ENCODE measurements at regions not wholly inside any gene's neighbourhood (a gene's known extent, or its start where the extent isn't known, plus 50 kb on each side); places are given as distances from the start of the nearest gene placed in this dataset.
"Not testable (repeated sequence)": the region's sequence is repeated elsewhere in the genome, so short reads cannot be mapped to it uniquely, and the experiment has no call there.

- DNase-seq = no peak
These were observed 55.4 kb upstream of the GRPR start for GRCh38 chrX:16067886-16068515.

DNA sequence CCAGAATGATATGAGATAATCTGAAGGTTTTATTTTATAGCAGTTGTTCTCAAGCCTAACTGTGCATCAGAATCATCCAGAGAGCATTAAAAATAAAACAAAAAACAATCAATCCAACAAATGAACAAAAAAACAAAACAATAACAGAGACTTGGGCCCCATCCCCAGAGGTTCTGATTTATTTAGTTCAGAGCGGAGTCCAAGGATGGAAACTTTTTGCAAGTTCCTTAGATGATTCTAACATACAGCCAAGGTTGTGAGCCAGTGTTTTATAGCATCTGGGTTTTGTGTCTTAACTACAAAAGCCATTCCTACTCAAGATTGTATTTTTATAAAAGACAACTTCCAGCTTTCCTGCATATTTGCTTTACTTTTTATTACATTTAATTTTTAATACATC is 59.4 kb upstream of the GRPR start:
- no peak for DNase-seq

DNA sequence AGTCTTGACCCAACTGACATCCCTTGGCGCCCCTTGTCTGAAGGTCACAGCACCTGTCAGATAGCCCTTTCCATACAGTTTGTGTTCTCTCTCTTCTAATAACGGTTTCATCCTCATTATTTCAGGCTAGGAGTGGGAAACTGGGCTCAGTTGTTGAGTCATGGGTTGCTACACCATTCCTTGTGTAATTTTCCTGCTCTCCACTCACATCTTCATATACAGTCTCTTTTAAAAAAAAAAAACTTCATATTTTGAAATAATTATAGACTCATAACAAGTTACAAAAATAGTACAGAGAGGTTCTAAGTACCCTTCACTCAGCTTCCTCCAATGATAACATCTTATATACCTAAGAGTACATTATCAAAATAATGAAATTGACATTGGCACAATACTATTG is 60.2 kb upstream of the GRPR start:
- no peak for DNase-seq

DNA sequence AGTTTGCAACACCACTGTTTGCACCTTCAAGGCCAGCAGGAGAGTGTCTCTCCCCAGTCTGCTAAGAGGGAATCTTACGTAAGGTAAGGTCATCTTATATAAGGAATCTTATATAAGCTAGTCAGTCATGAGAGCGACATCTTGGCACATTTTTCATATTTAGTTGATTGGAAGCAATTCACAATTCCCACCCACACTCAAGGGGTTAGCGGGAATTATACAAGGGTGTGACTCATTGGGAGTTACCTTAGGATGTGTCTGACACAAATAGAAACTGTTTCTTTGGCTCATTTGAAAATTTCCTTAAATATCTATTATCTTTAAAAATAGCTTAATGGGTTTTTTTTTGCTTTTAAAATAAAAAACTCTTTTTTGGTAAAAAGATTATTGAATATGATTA is 62.1 kb upstream of the GRPR start:
- no peak for DNase-seq

GRCh38 chrX:16060252-16060651 is 63.1 kb upstream of the GRPR start:
- DNase-seq = no peak

DNA sequence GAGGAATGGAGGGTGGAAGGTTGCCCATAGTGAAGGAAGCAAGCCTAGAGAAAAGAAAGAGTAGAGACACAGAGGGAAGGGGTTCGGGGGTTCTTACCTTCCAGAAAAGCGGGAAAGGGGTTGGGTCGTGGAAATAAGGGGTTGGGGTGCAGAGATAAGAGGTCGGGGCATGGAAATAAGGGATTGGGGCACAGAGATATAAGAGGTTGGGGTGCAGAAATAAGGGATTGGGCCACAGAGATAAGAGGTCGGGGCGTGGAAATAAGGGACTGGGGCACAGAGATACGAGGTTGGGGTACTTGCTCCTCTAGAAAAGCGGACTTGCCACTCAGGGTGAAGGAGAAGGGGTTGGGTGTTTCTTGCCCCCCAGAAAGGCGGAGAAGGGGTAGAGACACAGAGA is 74.2 kb upstream of the GRPR start:
- not testable (repeated sequence) for DNase-seq

DNA sequence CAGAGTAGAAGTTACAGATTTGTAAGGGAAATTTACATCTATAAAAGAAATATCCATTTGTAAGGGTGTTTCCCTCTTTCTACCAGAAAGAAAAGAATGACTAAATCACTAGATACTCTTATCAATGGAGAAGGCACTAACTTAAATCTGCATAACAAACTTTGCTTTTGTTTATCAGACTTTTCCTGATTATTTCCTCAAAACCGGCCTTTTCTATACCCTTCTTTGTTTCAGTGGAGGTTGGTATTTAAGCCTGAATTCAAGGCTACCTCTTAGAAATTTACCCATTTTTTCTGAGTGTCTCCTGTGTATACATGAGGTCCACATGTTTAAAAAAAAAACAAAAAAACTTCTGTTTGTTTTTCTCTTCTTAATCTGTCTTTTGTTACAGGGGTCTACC is 80.4 kb upstream of the GRPR start:
- DNase-seq = no peak

DNA sequence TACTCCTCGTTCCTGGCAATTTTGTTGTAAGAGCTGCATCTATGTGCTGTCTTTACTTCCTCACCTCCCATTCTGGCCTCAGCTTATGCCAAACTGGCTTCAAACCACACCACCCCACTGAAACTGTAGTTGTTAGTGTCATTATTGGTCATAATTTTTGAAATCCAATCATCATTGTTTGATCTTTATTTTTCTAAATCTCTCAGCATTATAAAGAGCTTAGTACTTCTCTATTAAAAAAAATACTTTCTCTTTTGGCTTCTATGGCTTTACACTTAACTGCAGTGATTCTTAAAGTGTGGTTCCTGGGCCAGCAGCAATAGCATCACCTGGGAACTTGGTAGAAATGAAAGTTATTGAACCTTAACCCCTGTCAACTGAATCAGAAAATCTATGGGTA is 83.5 kb upstream of the GRPR start:
- DNase-seq = no peak

DNA sequence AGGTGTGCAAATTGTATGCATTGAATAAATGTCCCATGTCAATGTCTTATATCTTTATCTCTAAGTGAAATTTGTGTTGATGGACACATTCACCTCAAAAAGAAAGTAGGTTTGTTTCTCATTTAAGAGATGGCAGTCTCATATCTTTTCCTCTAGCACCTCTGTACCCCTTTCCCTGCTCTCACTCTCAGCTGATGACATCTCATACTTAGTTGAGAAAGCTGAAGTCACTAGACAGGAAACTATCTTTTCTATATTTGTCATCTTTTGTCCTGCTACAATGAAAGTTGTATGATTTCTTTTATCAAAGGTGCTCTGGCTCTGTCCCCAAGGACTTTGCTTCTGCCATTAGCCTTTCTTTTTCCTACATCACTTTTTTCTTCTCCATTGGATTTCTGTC is 84.0 kb upstream of the GRPR start:
- DNase-seq = no peak

DNA sequence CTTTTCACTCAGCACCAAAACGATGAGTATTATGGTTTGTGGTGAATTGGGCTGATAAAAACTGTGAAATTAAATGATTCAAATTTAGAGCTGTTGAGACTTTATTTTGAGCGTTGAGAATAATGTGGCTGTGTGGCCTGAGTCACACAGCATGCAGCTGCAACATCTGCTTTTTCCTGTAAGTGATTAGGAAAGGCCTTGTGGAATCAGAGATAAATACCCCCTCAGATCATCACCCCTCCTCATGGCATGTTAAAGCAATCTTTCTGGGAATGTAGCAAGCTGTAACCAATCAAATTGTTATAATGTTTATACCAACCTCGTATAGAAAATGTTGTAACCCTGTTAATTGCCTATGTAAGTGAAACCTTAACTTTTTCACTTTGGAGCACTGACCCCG is 90.0 kb upstream of the GRPR start:
- no peak for DNase-seq

DNA sequence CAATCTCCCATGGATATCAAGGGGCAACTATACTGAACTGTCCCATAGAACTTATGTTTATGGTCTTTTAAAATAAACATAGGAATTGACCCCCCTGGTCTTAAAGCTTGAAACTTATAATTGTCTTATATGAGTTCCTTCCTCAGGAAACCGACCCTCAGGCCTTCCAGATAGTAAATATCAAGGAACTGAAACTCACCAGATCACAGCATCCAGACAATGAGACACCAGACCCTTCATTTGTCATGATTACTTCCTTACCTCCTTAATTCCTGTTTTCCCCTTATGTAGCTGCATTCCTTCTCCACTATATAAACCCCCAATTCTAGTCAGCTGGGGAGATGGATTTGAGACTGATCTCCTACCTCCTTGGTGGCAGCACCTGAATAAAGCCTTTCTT is 94.8 kb upstream of the GRPR start:
- DNase-seq = no peak

DNA sequence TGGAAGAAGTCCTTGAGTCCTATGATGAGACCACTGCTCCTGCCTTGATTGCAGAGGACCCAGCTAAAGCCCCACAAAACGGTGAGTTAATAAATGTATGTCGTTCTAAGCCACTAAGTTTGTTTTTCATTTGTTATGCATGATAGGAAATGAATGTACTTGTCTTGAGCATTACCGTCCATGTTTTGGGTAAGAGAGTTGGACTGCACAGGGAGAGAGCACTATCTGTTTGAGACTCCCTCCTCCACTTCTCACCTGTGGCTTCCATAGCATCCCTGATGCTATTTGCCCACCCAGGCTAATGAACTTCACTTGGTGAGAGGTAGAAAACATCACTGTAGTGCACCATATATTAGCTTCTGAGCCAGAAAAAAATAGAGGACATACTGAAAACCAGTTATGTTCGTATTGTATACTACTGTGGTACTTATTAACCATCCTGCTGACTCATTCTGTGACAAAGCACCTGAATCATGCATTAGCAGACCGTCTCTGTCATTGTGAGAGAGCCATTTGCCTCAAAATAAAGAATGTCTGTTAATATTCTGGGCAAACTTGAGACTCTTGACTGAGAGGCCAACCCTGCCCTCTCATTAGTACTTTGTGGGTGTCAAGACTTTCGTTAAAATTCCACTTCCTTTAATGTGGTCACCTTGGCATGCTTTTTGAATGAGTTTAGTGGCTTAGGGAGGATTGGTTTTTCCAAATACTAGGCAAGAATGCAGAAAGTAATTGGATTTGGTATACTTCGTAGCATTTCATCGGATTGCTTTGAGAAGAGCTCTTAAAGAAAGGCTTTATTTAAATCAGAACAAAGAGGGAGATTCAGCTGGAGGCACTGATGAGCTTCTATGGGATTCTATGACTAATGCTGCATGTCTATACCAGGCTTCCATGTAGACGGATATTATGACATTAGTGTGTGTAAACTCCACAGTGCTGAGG is 99.3 kb upstream of the GRPR start:
- DNase-seq = no peak

DNA sequence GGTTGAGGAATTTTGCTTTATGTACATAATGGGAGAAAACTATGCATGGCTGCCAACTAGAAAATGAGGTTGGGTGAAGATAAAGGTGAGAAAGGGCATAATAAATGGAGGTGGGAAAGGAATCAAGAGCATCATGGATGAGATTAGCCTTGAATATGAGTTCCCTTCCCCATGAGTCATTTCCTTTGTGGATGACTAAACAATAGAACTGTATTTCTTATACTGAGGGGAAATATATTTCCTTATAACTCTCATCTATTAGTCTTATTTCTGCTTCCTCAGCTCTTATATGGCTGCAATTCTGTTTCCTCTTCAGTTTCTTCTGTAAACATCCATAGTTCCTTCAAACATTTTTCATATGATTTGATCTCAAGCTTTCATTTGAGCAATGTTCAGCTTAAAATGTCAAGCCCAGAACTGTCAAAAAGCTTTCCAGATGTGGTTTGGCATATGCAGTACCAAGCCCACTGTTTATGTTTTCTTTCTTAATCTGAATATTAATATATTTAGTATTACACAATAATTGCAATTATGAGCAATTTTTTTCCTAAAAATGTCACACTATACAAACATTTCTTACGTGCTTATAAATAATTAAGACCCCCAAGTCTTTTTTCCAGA is 100.7 kb upstream of the GRPR start:
- no peak for DNase-seq

DNA sequence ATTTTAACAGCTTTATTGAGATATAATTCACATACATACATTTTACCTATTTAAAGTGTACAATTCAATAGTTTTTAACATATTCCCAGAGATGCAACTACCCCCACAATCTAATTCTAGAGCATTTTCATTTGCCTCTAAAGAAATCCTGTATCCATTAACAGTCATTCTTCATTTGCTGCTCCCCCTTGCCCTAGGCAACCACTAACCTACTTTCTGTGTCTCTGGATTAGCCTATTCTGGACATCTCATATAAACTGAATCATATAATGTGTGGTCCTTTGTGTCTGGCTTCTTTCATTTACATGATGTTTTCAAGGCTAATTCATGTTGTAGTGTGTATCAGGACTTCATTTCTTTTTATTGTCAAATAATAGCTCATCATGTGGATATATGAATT is 105.1 kb upstream of the GRPR start:
- DNase-seq = no peak

GRCh38 chrX:16014171-16014570 is 109.2 kb upstream of the GRPR start:
- no peak for DNase-seq

DNA sequence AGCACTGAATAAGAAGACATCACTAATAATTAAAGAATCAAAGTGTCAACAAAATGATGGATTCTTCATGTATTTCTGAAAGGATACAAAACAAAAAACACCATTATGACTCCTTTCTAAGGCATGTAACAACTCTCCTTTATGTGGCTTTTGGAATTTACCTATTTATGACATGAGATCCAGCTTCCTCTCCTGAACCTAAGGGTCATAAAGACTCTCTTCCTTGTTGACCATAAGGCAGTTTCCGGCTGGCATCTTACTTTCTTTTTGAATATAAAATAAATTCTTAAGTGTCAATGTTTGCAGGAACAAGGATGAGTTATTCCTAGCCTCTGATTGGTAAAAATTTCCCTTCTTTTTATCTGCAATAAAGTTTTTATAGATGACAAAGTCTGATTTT is 111.1 kb upstream of the GRPR start:
- no peak for DNase-seq

DNA sequence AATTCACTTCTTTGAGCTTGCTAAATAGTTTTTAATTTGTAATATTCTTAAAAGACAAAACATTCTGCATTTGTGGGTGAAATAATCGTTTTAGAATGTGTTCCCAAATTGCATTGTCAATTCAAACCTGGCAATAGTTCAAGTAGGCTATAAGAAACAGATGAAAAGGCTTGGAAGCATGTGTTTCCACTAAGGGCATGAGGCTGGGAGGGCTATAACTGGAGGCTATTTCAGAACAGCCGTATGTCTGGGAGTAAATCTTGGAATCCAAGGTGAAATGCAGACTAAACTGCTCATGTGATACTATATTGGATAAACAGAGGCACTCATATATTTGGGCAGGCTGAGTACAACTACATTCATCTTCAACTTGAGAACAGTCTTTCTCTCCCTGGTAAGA is 117.4 kb upstream of the GRPR start:
- DNase-seq = no peak

DNA sequence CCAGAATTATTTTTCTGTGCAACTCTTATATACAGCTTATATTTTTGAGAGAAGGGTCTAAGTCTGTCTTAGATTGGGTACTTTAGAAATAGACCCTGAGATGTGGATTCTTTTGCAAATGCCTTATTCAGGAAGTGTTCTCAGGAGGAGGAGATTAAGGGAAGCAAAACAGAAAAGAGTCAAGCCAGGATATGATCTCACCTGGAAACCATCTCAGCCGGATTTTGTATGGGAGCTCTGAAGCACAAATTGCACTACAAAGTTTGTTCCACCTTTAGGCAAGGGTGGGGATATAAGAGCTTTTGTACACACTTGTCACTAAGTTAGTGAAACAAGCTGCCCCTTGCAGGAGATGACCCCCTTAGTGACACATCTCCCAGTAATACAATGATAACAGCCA is 121.2 kb upstream of the GRPR start:
- no peak for DNase-seq

GRCh38 chrX:15998350-15998749 is 125.0 kb upstream of the GRPR start:
- no peak for DNase-seq

GRCh38 chrX:15989716-15990115 is 133.6 kb upstream of the GRPR start:
- DNase-seq = no peak

GRCh38 chrX:15988661-15989603 is 134.3 kb upstream of the AP1S2 start:
- DNase-seq = no peak

- DNase-seq = no peak
These were observed 131.3 kb upstream of the AP1S2 start for GRCh38 chrX:15985937-15986336.

- no peak for DNase-seq
These were observed 128.4 kb upstream of the AP1S2 start for GRCh38 chrX:15983034-15983433.

Data from NCI-H345 (cell line).